GM18870 (cell line): ENCODE measurements at regions not wholly inside any gene's neighbourhood (a gene's known extent, or its start where the extent isn't known, plus 50 kb on each side); places are given as distances from the start of the nearest gene placed in this dataset.
"Not testable (repeated sequence)": the region's sequence is repeated elsewhere in the genome, so short reads cannot be mapped to it uniquely, and the experiment has no call there.

Source experiments
- ATAC-seq: cut with Tn5 transposase; IDR thresholded peaks from one replicate; pipeline ENCODE4 v1.9.1; 2021; ENCODE audit warnings: moderate library complexity; ENCODE audit not compliant: unreplicated experiment

- no peak for ATAC-seq
Measured at GRCh38 chr5:148740966-148741742, 85.3 kb upstream of the ADRB2 start.

- not testable (repeated sequence) for ATAC-seq
Measured at GRCh38 chr5:148741766-148742165, 84.6 kb upstream of the ADRB2 start.

- not testable (repeated sequence) for ATAC-seq
Measured at GRCh38 chr5:148744380-148744779, 82.0 kb upstream of the ADRB2 start.

- ATAC-seq = peak; percentile 94
Measured at GRCh38 chr5:148746826-148747535, 79.4 kb upstream of the ADRB2 start.

GRCh38 chr5:148747536-148747906 is 78.9 kb upstream of the ADRB2 start:
- ATAC-seq = no peak

- no peak for ATAC-seq
Measured at GRCh38 chr5:148748702-148749392, 77.6 kb upstream of the ADRB2 start.

- no peak for ATAC-seq
Measured at GRCh38 chr5:148750614-148751013, 75.8 kb upstream of the ADRB2 start.

- ATAC-seq = no peak
Measured at GRCh38 chr5:148751025-148751424, 75.4 kb upstream of the ADRB2 start.

- not testable (repeated sequence) for ATAC-seq
Measured at GRCh38 chr5:148752375-148752774, 74.0 kb upstream of the ADRB2 start.

GRCh38 chr5:148759101-148759500 is 67.3 kb upstream of the ADRB2 start:
- ATAC-seq = no peak

- peak; percentile 99 for ATAC-seq
Measured at GRCh38 chr5:148760945-148761638, 65.3 kb upstream of the ADRB2 start.

GRCh38 chr5:148763996-148764395 is 62.4 kb upstream of the ADRB2 start:
- no peak for ATAC-seq

- no peak for ATAC-seq
Measured at GRCh38 chr5:148765061-148765460, 61.4 kb upstream of the ADRB2 start.

- ATAC-seq = no peak
Measured at GRCh38 chr5:148768806-148769415, 57.5 kb upstream of the ADRB2 start.

- no peak for ATAC-seq
Measured at GRCh38 chr5:148769941-148770340, 56.5 kb upstream of the ADRB2 start.

GRCh38 chr5:148774313-148774712 is 52.1 kb upstream of the ADRB2 start:
- ATAC-seq = no peak

GRCh38 chr5:148776261-148776660 is 50.1 kb upstream of the ADRB2 start:
- no peak for ATAC-seq
